Gastroesophageal sphincter (tissue), 4 donors: ENCODE measurements at regions not wholly inside any gene's neighbourhood (a gene's known extent, or its start where the extent isn't known, plus 50 kb on each side); places are given as distances from the start of the nearest gene placed in this dataset.

Source experiments
- ATAC-seq: fragments of 150-250 bp; one replicate; pipeline ENCODE4 v1.9.1; 2016; ENCODE audit warnings: mild to moderate bottlenecking, moderate library complexity
- H3K27ac ChIP-seq, 4 donors: fragments of 200-600 bp; sonication (generic) in 3 of 4; 1 replicate in 3 of 4; 2 replicates in 1 of 4; pipeline ENCODE4 v1.5.1; 2016 to 2019
- H3K27me3 ChIP-seq: fragments of 200-600 bp; sonication (generic); one replicate; pipeline ENCODE4 v1.5.1; 2019
- H3K36me3 ChIP-seq, 2 donors: fragments of 200-600 bp; sonication (generic); one replicate each; pipeline ENCODE4 v1.5.1; 2019; ENCODE audit warnings: control low read depth in 1 of 2
- H3K4me1 ChIP-seq, 3 donors: fragments of 200-600 bp; sonication (generic); 1 replicate in 2 of 3; 2 replicates in 1 of 3; pipeline ENCODE4 v1.5.1; 2016 to 2019; ENCODE audit warnings: control low read depth in 2 of 3
- H3K4me3 ChIP-seq, 2 donors: fragments of 200-600 bp; sonication (generic); one replicate each; pipeline ENCODE4 v1.5.1; 2019; ENCODE audit warnings: mild to moderate bottlenecking in 1 of 2, moderate library complexity in 1 of 2
- H3K9me3 ChIP-seq, 3 donors: fragments of 200-600 bp; sonication (generic); one replicate each; pipeline ENCODE4 v1.5.1; 2017 to 2019; ENCODE audit warnings: control low read depth in 2 of 3
- EP300 ChIP-seq: sonication (generic); formaldehyde crosslinking; IDR thresholded peaks from one replicate; pipeline ENCODE4 v1.6.1; 2017; ENCODE audit warnings: antibody characterized with exemption, mild to moderate bottlenecking
- POLR2A ChIP-seq, 2 donors: fragments of 450-650 bp; IDR thresholded peaks; one replicate each; pipeline ENCODE4 v1.6.1; 2017; ENCODE audit warnings: antibody characterized with exemption in 2 of 2, mild to moderate bottlenecking in 2 of 2, moderate library complexity in 1 of 2
- POLR2AphosphoS5 ChIP-seq: sonication (generic); formaldehyde crosslinking; IDR thresholded peaks from one replicate; pipeline ENCODE4 v1.6.1; 2017; ENCODE audit warnings: antibody characterized with exemption
- WGBS, 2 donors: methylation state at CpG; one replicate each; pipeline ENCODE4 v1.1.5; 2018; ENCODE audit warnings: low coverage in 1 of 2; 5-methylcytosine and 5-hydroxymethylcytosine counted together
- TF ChIP-seq, protein P1 (sequence below), 4 experiments: fragments of 200-600 bp in 2 of 4; fragments of 450-650 bp in 2 of 4; sonication (generic) in 1 of 4; IDR thresholded peaks; one replicate each; pipeline ENCODE4 v1.5.1; 2017 to 2019; ENCODE audit warnings: antibody characterized with exemption in 4 of 4, mild to moderate bottlenecking in 2 of 4, moderate library complexity in 2 of 4

- TF ChIP-seq, protein P1, sequence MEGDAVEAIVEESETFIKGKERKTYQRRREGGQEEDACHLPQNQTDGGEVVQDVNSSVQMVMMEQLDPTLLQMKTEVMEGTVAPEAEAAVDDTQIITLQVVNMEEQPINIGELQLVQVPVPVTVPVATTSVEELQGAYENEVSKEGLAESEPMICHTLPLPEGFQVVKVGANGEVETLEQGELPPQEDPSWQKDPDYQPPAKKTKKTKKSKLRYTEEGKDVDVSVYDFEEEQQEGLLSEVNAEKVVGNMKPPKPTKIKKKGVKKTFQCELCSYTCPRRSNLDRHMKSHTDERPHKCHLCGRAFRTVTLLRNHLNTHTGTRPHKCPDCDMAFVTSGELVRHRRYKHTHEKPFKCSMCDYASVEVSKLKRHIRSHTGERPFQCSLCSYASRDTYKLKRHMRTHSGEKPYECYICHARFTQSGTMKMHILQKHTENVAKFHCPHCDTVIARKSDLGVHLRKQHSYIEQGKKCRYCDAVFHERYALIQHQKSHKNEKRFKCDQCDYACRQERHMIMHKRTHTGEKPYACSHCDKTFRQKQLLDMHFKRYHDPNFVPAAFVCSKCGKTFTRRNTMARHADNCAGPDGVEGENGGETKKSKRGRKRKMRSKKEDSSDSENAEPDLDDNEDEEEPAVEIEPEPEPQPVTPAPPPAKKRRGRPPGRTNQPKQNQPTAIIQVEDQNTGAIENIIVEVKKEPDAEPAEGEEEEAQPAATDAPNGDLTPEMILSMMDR (IDR thresholded peaks at IDR 0.05), result no peak
- WGBS, 2 donors, result 50 to 100% methylated on average over 1 of the region's 1 CpG
- H3K27ac ChIP-seq, result no peak overlapping the region
- H3K4me3 ChIP-seq, result no peak overlapping the region
- no peaks in the 10 kb centered on the region for H3K27me3 ChIP-seq
- H3K9me3 ChIP-seq, result no peaks in the 10 kb centered on the region
- no peak for ATAC-seq
- no peaks in the 10 kb centered on the region for H3K4me1 ChIP-seq
- no peaks in the 10 kb centered on the region for H3K36me3 ChIP-seq
These were observed 524.7 kb upstream of the CNTNAP5 start for GRCh38 chr2:123500346-123500745.

DNA sequence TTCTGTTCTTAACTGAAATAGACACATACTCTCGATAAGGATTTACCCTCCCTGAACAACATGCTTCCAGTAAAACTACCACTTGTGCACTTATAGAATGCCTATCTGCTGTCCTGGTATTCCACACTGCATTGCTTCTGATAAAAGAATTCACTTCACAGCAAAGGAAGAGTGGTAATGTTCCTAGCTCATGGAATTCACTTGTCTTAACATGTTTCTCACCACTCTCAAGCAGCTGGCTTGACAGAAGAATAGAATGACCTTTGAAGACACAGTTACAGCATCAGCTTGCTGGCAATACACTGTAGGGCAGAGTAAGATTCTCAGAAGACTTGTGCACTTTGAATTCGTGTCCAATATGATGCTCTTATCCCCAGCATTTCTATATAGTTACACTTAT is 524.1 kb upstream of the CNTNAP5 start:
- Histone ChIP-seq H3K27ac (no peak overlapping the region), H3K9me3 (no peaks in the 10 kb centered on the region), H3K36me3 (no peaks in the 10 kb centered on the region), H3K4me1 (no peaks in the 10 kb centered on the region), H3K4me3 (no peak overlapping the region), H3K27me3 (no peaks in the 10 kb centered on the region)
- 83 to 93% methylated on average over 2 of the region's 2 CpGs for WGBS, 2 donors
- no peak for TF ChIP-seq EP300
- TF ChIP-seq, protein P1 (IDR thresholded peaks at IDR 0.05), result no peak
- TF ChIP-seq POLR2A (IDR thresholded peaks at IDR 0.05), result no peak
- TF ChIP-seq POLR2AphosphoS5, result no peak
- ATAC-seq, result no peak

DNA sequence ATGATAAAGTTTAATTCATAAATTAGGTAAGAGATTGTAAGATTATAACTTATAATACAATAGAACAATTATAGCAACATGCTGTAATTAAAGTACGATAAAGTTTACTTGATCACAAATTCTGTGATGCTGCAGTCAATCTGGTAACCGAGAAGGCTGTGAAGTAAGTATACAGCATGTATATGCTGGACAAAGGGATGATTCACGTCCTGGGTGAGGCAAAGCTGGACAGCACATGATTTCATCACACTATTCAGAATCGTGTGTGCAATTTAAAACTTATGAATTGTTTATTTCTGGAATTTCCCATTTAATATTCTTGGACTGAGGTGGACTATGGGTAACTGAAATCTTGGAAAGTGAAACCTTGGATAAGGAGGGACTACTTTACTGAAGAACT is 522.2 kb upstream of the CNTNAP5 start:
- no peak for ATAC-seq
- Histone ChIP-seq H3K27ac (no peak overlapping the region), H3K36me3 (no peaks in the 10 kb centered on the region), H3K4me3 (no peak overlapping the region), H3K27me3 (no peaks in the 10 kb centered on the region), H3K9me3 (no peaks in the 10 kb centered on the region), H3K4me1 (no peaks in the 10 kb centered on the region)
- no peak for TF ChIP-seq EP300
- TF ChIP-seq, protein P1 (IDR thresholded peaks at IDR 0.05), result no peak
- no peak for TF ChIP-seq POLR2A (IDR thresholded peaks at IDR 0.05)
- no peak for TF ChIP-seq POLR2AphosphoS5
- WGBS, 2 donors, result 32% methylated on average over 4 of the region's 4 CpGs

GRCh38 chr2:123512547-123512946 is 512.5 kb upstream of the CNTNAP5 start:
- H3K9me3 ChIP-seq, result no peaks in the 10 kb centered on the region
- no peaks in the 10 kb centered on the region for H3K27me3 ChIP-seq
- H3K36me3 ChIP-seq, result no peaks in the 10 kb centered on the region
- H3K4me1 ChIP-seq, result no peaks in the 10 kb centered on the region
- H3K4me3 ChIP-seq, result no peak overlapping the region
- TF ChIP-seq POLR2AphosphoS5, result no peak
- TF ChIP-seq, protein P1 (IDR thresholded peaks at IDR 0.05), result no peak
- no peak for TF ChIP-seq EP300
- no peak for TF ChIP-seq POLR2A (IDR thresholded peaks at IDR 0.05)
- WGBS, 2 donors, result 83 to 93% methylated on average over 6 to 7 of the region's 7 CpGs
- H3K27ac ChIP-seq, result no peak overlapping the region
- ATAC-seq, result no peak

DNA sequence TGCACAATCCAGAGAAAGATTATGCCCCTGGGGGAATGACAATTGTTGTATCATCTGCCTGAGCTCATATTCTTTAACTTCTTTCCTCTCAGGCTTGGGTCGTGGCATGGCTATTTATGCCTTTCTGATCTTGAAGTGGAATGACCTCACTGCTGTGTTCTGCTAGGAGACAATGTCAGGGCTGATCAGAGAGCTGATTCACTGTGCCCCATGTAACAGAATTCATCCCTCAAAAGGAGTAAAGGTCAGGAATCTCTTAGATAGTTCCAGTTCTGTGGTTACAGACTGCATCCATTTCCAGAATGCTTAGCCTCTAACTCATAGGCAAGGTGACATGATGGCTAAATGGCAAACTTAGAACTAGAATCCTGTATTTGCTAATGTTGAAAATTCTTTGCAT is 511.7 kb upstream of the CNTNAP5 start:
- TF ChIP-seq EP300 (no peak), POLR2AphosphoS5 (no peak), POLR2A (IDR thresholded peaks at IDR 0.05) (no peak)
- TF ChIP-seq, protein P1 (IDR thresholded peaks at IDR 0.05), result no peak
- Histone ChIP-seq H3K36me3 (no peaks in the 10 kb centered on the region), H3K9me3 (no peaks in the 10 kb centered on the region), H3K27me3 (no peaks in the 10 kb centered on the region), H3K27ac (no peak overlapping the region), H3K4me1 (no peaks in the 10 kb centered on the region), H3K4me3 (no peak overlapping the region)
- ATAC-seq, result no peak
- 29 to 58% methylated on average over 1 of the region's 1 CpG for WGBS, 2 donors
